Stimulated activated naive CD4-positive, alpha-beta T cell treated with Interleukin-2 at 50 U/mL for 16 hours (primary cell): ENCODE measurements at regions not wholly inside any gene's neighbourhood (a gene's known extent, or its start where the extent isn't known, plus 50 kb on each side); places are given as distances from the start of the nearest gene placed in this dataset.
"Not testable (repeated sequence)": the region's sequence is repeated elsewhere in the genome, so short reads cannot be mapped to it uniquely, and the experiment has no call there.

ENCODE experiments used
- DNase-seq: peaks from one replicate; lab custom pipeline; 2025; lab: John Stamatoyannopoulos, UW

DNA sequence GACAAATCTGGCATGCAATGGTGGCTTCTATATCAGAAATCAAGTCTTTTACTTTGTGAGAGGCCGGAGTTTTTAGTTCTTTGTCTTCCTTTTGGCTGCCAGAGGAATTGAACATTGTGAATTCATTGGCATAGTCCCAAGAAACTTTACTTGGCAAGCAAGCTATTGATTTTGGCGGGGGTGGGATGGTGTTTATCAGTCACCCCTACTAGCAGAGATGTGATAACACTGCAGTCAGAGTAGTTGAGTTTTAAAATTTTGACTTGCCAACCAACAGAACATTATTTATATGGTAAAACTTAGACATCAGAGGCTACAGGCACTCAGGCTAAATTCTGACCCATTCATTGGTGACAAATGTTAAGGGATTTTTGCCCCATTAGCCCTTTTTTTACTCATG, 129.7 kb downstream of the FAM72C start:
- not testable (repeated sequence) for DNase-seq

DNA sequence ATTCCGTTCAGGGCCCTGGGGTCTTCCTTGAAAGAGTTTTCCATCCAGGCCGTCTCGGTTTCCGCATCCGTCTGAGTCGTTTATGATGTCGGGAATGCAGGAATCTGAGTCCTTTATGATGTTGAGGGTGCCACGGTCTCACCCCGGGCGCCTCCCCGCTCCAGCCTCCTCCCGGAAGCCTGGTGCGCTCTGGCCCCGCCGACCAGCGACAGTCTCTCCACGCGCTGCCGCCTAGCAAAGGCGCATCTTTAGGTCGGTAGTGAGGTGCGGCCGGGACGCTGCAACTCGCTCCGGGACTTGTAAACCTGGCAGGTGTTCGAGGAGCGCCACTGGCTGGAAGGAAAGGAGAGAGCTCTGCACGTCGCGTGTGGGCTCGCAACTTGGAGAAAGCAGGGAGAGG, 132.6 kb downstream of the FAM72C start:
- not testable (repeated sequence) for DNase-seq

DNA sequence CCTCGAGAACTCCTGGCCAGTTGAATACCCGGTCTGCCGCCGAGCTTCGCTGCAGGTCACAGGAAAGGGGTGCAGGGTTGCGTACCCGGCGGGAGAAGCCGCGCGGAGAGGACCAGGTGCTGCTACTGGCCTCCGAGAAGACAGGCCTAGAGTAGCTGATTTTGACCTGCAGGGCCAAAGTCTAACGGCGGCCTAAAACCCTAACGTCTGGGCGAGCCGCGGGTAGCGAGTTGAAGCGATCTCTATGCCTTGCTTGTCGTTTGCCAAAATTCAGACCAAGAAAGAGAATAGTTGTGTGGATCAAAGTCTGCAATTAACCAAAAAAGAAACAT, 133.2 kb downstream of the FAM72C start:
- not testable (repeated sequence) for DNase-seq

DNA sequence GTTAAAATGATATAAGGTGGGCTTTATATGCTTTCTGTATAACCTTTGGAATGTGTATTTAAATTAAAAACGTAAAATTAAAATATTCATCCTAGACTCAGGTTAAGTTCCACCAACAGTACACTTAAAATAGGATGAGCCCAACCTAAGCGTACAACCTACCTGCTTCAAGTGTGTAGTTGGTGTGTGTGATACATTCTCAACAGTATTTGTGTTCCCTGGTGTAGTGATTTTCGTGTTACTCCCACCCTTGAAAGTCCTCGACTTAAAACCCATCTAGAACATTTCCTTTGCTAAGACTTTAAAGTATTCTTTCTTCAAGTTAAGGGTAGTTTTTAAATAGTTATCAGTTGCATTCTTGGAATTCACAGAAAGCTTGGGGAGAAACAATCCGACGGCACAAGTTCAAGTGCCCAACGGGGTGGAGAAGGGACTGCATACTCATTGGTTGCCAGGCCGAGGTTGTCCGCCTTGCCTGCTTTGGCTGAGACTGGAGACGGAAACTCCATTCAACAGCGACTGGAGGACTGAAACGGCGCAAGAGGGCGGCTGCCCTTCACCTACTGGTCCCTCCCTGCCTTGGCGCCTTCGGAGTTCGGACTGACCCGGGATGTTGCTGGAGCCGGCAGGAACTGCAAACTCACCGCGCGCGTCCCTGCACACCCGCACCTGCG, 133.7 kb downstream of the FAM72C start:
- not testable (repeated sequence) for DNase-seq

DNA sequence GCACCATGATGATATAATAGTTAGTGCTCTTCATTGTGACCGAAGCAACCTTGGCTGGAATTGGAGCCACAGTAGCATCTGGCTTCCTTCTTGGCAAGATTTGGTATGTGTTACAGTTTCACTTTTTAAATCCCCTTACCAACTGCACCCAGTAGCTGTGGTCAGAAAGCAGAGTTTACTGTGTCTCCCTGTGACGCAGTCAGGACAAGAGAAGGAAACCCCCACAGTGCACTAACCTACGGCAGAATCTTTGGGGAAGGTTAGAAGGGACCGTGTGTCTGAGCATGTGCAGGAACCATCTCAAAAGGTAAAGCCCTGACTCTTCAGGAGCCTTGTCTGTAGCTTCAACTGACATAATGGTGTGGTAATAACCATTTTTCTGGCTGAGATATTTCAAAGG, 138.4 kb downstream of the FAM72C start:
- DNase-seq, result not testable (repeated sequence)

DNA sequence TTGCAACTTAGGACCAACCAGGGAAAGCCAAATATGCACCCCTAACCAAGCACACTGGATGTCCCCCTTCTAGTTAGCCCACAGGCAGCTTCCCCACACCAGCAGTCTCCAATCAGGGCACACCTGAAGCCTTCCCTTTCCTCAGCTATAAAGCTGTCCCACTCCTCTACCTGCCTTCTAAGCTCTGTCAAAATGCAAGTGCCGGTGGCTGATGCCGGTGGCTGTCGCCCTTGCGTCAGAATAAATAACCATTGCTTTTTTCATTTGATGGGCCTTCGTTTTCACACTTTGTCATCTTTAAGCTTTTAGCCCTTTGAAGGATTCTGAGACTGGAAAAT, 139.4 kb downstream of the FAM72C start:
- DNase-seq, result not testable (repeated sequence)

DNA sequence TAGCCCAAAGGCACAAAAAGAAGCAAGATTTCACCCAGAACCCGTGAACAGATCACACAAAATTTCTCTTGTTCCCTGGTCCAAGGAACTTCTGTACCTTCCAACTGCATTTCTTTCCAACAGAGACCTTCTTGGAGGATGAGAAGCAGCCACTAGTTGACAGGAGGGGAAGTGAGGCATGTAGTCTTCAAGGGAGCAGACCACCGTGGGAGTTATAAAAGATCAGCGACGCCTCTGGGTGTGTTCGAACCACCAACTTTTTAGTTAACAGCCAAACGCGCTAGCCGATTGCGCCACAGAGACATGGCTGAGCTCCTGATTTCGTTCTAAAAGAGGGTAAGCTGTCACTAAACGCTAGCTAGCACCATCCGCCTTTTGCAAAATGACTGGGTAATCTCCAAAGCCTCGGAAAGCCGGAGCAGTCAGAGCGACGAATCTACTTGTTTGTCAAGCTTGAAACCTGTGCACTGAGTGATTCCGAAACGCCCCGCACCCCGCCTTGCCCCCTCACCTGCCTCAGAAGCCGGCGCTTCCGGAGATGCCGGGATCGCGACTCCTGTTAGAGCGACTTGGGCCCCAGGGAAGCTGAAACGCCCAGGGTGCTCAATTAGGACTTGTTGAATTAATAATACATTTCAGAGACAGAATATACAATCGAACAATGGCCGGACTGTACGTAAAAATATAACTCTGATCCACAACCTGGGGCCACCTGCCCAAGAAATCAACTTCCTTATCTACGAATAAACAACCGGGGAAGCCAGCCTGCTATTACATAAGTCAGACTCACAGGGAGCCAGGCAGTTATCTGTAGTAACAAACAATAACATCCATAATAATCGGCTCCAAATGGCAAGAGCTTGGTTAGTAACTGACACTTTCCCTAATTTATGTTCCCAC, 140.1 kb downstream of the FAM72C start:
- not testable (repeated sequence) for DNase-seq

DNA sequence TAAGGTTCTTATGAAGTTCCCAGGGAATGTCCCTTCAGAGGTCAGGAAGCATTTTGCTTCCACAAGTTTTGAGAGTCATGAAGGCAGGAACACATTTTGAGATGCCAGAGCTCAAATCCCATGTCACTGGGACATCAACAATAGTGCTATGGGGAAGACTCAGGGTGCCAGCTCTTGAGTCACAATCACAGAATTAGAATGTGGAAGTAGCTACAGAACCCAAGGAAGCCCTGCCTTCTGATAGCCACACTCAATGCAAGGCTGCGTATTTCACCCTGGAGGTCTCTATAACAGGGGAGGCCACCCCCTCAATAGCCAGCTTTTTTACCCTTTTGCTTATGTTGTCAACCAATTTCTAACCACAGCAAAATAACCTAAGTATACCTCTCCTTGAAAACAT, 145.6 kb downstream of the FAM72C start:
- not testable (repeated sequence) for DNase-seq

DNA sequence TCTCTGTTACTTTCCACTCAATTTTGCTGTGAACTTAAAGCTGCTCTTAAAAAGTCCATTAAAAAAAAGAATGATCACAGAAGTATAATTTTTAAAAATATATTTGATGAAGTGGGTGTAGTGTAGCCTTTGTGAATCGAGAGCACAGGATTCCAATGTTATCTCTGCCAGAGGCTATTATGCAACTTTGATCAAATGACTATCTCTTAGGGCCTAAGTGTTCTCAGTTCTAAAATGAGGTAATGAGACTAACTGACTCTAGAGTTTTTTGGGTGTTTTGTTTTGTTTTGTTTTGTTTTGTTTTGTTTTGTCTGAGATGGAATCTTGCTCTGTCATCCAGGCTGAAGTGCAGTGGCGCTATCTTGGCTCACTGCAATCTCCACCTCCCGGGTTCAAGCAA, 147.5 kb downstream of the FAM72C start:
- DNase-seq, result not testable (repeated sequence)

DNA sequence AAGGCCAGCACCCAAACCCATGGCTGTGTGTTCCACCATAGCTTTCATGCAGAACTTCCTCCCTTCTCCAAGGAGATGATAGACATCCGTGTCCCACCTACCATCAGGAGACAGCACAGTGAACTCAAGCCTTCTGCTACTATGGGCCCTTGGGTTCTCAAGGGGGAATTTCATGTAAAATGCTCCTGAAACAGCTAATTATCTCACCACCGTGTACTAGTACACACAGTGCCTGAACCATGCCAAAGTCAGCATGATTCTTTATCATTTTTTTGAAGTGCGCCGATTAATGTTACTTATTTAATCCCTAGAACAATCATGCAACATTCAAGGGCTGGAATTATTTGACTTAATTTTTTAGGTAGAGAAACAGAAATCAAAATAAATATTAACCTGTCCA, 151.7 kb downstream of the FAM72C start:
- DNase-seq, result not testable (repeated sequence)

DNA sequence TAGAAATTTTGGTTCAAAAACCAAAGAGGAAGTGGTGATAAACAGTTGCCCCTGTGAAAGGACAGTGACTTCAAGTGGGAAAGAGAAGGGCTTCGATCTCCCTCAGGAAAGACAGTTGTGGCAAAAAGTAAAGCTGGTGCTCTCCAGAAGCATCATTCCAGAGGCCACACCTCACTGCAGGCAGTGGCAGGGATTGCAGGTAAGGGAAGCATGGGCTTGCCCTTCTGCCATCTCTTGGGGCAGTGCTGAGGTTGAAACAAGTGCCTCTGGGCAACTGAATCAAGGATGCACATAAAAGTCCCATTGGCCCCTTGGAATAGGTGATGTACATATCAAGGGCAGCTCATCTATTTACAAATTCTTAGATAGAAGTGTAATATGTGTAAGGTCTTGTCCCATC, 155.4 kb downstream of the FAM72C start:
- DNase-seq, result not testable (repeated sequence)

DNA sequence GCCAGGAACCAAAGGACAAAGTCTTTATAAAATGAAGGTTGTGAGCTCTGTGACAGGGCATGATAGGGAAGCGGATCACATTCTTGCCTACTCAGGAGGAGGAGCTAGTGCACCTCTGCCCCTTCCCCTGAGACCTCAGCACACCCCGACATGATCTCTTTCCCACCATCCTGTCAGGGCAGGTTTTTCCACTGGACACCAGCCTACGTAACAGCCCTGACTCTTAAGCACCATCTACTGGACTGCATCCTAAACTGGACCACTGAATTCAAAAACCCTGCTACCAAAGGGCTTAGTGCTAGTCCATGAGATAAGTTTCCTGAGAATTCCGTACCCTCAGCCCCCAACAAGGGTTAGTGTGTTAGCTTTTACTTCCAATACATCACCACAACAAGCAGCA, 166.4 kb downstream of the FAM72C start:
- not testable (repeated sequence) for DNase-seq

DNA sequence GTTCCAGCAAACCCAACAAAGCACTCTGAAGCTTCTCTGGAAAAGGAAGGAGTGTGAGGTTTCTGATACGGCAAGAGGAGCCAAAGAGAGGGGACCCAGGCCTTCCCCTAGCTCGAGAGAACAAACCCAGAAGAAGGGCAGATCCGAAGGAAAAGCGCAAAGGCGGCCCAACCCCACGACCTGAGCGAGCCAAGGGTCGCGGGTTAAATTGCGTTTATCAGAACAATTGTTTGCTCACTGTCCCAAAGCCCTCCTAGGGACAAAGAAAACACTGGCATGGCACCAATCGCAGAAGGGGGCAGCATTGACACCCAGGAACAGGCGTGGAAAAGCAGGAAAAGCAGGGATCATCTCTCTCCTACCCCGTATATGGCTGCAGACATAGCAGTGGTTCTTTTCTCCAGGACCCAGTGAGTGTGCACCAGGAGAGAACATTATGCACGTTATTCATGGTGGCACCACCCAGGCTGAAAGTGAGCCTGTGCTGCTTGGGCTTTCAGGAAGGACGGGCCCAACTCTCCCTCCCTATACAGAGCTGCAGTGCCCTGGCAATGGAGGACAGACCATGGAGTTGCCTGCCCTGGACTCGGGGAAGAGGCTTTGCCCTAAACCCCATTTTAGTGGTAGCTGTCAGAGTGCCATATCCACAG, 167.0 kb downstream of the FAM72C start:
- not testable (repeated sequence) for DNase-seq

DNA sequence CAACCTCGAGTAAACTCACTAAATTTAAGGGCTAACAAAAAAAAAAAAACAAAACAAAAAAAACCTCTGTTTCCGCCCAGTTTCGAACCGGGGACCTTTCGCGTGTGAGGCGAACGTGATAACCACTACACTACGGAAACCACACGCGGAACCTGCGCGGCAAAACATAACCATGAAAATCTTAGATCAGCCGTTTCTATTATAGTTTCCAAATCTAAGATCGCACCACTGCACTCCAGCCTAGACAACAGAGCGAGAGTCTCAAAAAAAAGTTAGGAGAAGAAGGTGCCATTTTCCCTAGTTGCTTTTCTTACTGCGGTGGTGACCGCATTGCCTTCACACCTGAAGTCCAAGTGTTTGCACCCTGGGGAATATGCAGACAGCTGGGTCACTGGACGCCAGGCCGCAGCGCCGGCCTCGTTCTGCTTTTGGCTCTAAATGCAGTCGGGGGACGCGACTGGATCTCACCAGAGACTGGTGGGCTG, 167.8 kb downstream of the FAM72C start:
- not testable (repeated sequence) for DNase-seq

DNA sequence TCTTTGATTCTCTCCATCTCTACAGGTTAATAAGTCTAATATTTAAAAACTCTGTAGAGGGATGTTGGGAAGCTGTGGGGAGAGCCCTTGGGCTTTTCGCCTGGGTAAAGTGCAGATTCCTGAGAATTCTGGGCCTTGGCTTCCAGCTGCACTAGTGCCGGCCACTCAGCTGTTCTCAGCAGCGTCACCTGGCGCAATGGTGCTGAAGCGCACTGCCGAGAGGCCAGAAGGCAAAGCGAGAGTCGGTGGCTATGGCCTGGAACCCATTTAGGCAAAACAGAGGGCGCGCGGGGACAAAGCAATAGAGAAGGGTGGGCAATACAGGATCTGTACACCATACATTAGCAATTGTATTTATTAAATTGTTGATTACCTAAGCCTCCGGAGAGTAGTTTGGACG, 168.7 kb downstream of the FAM72C start:
- not testable (repeated sequence) for DNase-seq

DNA sequence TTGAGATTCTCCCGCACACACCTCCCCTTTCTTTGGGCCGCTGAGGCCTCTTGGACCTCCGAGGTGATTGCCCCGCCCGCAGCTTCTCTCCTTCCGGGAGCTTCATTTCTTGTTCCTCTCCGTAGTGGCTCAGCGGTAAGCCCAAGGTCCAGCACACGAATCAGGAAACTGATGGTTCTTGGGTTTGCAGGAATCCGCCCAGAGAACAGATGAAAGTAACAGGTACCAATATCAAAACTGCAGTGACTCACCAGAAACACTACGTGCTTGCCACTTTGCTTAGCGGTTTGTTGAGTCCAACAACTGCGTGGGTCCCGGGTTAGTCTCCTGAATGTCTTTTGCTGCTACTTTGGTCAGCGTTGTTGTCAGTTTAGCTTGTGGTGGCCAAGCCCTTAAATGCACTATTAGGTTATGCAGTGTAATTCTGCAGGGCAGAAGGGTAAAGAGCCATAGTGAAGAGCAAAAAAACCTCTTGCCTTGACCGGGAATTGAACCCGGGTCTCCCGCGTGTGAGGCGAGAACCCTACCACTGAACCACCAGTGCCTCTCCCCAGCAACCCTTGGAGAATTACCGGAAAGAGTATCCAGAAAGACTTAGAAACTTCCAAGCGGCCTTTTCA, 172.1 kb downstream of the FAM72C start:
- DNase-seq, result not testable (repeated sequence)

DNA sequence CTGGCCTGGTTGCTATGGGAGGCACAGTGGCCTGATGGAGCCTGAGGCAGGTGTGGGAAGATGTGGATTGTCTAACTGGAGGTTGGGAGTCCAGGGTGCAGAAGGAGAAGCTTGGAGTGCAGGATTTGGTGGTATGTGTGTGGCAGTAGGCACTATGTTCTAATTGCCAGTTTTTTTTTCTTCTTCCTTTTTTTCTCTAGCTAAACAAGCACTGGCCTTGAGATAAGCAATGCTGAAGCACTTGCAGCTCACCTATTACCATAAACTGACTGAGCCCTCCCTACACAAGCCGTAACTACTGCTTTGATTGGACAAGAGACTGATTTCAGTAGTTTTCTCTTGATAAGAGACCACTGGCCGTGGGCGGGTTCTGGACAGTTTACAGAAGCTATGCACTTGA, 175.4 kb downstream of the FAM72C start:
- DNase-seq, result not testable (repeated sequence)

DNA sequence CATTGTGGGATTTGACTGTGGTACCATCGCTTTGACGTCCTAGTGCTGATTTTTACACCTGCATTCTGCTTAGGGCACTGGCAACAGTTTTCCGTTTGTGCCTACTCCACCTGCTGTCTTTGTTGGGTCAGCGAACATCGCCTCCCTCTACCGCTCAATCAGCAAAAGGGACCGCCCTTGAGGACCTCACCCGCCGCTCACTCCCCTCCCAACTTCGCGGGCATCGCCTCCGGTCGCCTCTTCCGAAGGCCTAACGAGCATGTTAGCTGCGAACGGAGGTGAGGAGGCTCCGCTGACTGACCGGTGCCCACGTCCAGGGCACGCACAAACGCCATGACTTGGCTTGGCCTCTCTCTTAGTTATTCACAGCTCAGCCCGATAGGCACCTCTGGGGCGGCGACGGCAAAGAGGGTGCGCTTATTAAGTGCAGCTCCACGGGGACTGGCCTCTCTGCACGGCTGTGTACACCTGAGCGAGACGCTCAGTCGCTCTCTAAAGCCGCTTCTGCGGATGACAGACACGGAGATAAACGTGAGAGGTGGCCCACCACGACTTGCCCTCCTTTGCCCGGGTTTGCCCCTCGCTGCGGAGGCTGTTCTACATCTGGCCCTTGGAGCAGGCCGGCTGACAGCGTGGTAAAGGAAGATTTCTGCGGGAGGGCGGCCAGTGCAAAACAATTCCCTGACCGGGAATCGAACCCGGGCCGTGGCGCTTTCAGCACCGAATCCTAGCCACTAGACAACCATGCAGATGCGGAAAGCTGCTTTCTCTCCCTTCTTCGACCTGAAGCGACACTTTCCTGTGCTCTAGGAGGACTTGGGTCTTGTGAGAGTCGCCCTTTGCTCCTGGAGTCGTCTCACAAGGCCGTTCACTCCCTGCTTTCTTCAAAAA, 179.5 kb downstream of the FAM72C start:
- not testable (repeated sequence) for DNase-seq

DNA sequence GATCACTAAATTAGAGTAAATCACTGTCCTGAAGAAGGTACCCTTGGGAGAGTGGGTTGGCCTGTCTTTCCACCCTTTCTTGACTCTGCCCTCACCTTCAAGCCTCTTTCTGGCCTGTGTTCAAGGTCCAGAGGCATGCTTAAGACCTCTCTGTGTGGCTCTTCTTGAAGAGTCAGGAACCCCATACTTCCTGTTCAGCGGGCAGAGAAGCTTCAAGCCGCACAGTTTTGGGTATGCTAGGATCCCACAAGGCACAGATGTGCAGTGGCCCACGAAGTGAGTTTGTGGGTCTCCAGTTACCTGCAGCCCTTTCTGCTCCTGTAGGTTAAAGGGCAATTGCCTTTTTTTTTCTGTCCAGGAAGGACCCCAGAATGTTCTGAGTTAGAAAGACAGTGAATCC, 185.4 kb downstream of the FAM72C start:
- not testable (repeated sequence) for DNase-seq

DNA sequence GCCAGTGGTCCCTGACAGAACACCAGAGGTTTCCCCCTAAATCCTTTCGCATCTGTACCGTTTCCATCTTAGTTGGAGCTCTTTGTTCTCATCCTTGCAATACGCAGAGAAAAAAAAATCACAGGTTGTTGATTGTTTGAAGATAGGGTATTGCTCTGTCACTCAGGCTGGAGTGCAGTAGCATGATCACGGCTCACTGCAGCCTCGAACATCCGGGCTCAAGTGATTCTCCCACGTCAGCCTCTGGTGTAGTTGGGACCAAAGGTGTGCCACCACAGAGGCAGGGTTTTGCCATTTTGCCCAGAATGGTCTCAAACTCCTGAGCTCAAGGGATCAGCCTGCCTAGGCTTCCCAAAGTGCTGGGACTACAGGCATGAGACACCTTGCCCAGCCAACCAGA, 185.9 kb downstream of the FAM72C start:
- DNase-seq, result not testable (repeated sequence)

DNA sequence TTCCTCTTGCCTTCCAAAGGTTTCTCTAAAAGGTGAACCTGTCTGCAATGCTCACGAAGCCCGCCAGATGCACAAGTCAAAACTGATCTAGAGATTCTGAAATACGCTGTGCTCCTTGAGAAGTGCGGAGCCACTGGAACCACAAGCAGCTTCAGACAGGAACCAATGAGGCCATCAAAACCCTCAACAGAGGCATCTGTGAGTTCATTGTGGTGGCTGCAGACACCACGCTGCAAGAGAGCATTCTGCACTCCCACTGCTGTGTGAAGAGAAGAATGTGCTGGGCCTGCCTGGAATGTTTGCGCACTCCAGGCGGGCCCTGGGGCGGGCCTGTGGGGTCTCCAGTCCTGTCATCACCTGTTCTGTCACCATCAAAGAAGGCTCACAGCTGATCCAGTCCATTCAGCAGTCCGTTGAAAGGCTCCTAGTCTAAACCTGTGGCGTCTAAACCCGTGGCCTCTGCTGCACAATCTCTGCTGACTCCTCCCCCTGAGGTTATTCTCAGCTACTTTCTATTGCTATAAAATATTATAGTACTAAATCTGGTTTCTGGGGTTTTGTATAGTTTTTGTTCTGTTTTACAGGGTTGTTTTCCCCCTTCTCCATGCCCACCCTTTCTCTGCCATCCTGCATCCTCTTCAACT, 187.4 kb downstream of the FAM72C start:
- DNase-seq, result not testable (repeated sequence)
